GM21367 (cell line): ENCODE measurements at regions not wholly inside any gene's neighbourhood (a gene's known extent, or its start where the extent isn't known, plus 50 kb on each side); places are given as distances from the start of the nearest gene placed in this dataset.
"Not testable (repeated sequence)": the region's sequence is repeated elsewhere in the genome, so short reads cannot be mapped to it uniquely, and the experiment has no call there.

ENCODE experiments used
- ATAC-seq: cut with Tn5 transposase; IDR thresholded peaks from one replicate; pipeline ENCODE4 v1.9.1; 2021; ENCODE audit not compliant: unreplicated experiment

GRCh38 chr12:9543341-9543740, 64.4 kb downstream of the KLRB1 start:
- ATAC-seq: not testable (repeated sequence)

- not testable (repeated sequence) for ATAC-seq
These were observed 64.9 kb downstream of the KLRB1 start for GRCh38 chr12:9542827-9543226.

GRCh38 chr12:9515925-9516324, 91.8 kb downstream of the KLRB1 start:
- not testable (repeated sequence) for ATAC-seq

GRCh38 chr12:9512695-9513094, 95.0 kb downstream of the KLRB1 start:
- not testable (repeated sequence) for ATAC-seq

- not testable (repeated sequence) for ATAC-seq
These were observed 97.2 kb downstream of the KLRB1 start for GRCh38 chr12:9510392-9511011.

- no peak for ATAC-seq
These were observed 98.1 kb downstream of the KLRB1 start for GRCh38 chr12:9509464-9510161.

- no peak for ATAC-seq
These were observed 101.0 kb downstream of the KLRB1 start for GRCh38 chr12:9506746-9507145.

- not testable (repeated sequence) for ATAC-seq
These were observed 104.3 kb downstream of the KLRB1 start for GRCh38 chr12:9503384-9503783.

- ATAC-seq: not testable (repeated sequence)
These were observed 104.9 kb downstream of the KLRB1 start for GRCh38 chr12:9502845-9503244.

- ATAC-seq: not testable (repeated sequence)
These were observed 114.4 kb downstream of the KLRB1 start for GRCh38 chr12:9493325-9493724.

- ATAC-seq: not testable (repeated sequence)
These were observed 126.4 kb downstream of the KLRB1 start for GRCh38 chr12:9481289-9481688.

GRCh38 chr12:9474197-9474596, 133.5 kb downstream of the KLRB1 start:
- not testable (repeated sequence) for ATAC-seq

- ATAC-seq: not testable (repeated sequence)
These were observed 134.1 kb downstream of the KLRB1 start for GRCh38 chr12:9473638-9474037.

GRCh38 chr12:9471501-9471900, 136.2 kb downstream of the KLRB1 start:
- ATAC-seq: not testable (repeated sequence)

GRCh38 chr12:9470367-9470766, 137.3 kb downstream of the KLRB1 start:
- not testable (repeated sequence) for ATAC-seq

- not testable (repeated sequence) for ATAC-seq
These were observed 137.8 kb downstream of the KLRB1 start for GRCh38 chr12:9469956-9470355.

- not testable (repeated sequence) for ATAC-seq
These were observed 138.3 kb downstream of the KLRB1 start for GRCh38 chr12:9469463-9469862.

GRCh38 chr12:9468998-9469397, 138.7 kb downstream of the KLRB1 start:
- not testable (repeated sequence) for ATAC-seq

GRCh38 chr12:9468144-9468543, 139.6 kb downstream of the KLRB1 start:
- not testable (repeated sequence) for ATAC-seq

GRCh38 chr12:9464408-9464807, 143.3 kb downstream of the KLRB1 start:
- ATAC-seq: no peak

- not testable (repeated sequence) for ATAC-seq
These were observed 152.2 kb downstream of the KLRB1 start for GRCh38 chr12:9455516-9455915.

GRCh38 chr12:9454021-9454420, 153.7 kb downstream of the KLRB1 start:
- not testable (repeated sequence) for ATAC-seq
